C4-2B (cell line): ENCODE measurements at regions not wholly inside any gene's neighbourhood (a gene's known extent, or its start where the extent isn't known, plus 50 kb on each side); places are given as distances from the start of the nearest gene placed in this dataset.

Experiments
- ZFX ChIP-seq: fragments of 450-650 bp; IDR thresholded peaks from 2 replicates; pipeline ENCODE4 v1.6.1; 2017
- TF ChIP-seq, protein P1 (sequence below): fragments of 450-650 bp; conservative IDR thresholded peaks from 2 replicates; pipeline ENCODE4 v1.5.1; 2017; ENCODE audit warnings: mild to moderate bottlenecking

DNA sequence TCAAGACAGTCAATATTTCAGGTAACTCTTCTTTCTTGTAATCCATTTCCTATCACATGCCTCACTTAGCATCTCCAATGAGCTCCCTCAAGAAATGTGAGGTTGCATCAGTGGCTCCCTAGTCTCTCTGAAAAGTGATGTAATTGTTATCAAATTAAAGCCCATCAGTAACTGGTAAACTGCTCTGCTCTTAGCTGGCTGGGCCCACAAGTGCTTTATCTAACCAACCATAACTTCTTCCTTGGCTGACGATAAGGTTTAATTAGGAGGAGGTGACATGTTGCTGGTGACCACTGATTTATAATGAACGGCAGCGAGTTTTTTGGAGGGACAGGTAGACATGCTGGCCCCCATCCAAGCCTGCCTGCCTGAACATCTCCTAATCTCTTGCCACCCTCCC, 79.6 kb downstream of the RTP4 start:
- TF ChIP-seq, protein P1, sequence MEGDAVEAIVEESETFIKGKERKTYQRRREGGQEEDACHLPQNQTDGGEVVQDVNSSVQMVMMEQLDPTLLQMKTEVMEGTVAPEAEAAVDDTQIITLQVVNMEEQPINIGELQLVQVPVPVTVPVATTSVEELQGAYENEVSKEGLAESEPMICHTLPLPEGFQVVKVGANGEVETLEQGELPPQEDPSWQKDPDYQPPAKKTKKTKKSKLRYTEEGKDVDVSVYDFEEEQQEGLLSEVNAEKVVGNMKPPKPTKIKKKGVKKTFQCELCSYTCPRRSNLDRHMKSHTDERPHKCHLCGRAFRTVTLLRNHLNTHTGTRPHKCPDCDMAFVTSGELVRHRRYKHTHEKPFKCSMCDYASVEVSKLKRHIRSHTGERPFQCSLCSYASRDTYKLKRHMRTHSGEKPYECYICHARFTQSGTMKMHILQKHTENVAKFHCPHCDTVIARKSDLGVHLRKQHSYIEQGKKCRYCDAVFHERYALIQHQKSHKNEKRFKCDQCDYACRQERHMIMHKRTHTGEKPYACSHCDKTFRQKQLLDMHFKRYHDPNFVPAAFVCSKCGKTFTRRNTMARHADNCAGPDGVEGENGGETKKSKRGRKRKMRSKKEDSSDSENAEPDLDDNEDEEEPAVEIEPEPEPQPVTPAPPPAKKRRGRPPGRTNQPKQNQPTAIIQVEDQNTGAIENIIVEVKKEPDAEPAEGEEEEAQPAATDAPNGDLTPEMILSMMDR = no peak
- TF ChIP-seq ZFX = no peak
